ENCODE measurements at regions not wholly inside any gene's neighbourhood (a gene's known extent, or its start where the extent isn't known, plus 50 kb on each side); places are given as distances from the start of the nearest gene placed in this dataset.

GRCh38 chr20:6468423-6469116 lies 298.9 kb upstream of the BMP2 start:
- TF ChIP-seq GATA3 (IDR thresholded peaks at IDR 0.05; ENCODE audit: low read depth, low read length) = no peak
- no peak for TF ChIP-seq GATA2 (IDR thresholded peaks at IDR 0.05; ENCODE audit: low read depth, low read length)

All from SH-SY5Y (cell line).